Gastrocnemius medialis (tissue), 4 donors: ENCODE measurements at regions not wholly inside any gene's neighbourhood (a gene's known extent, or its start where the extent isn't known, plus 50 kb on each side); places are given as distances from the start of the nearest gene placed in this dataset.

Experiments used
- POLR2A ChIP-seq, 2 donors: fragments of 450-650 bp; IDR thresholded peaks; one replicate each; pipeline ENCODE4 v1.6.1; 2017; ENCODE audit warnings: antibody characterized with exemption in 2 of 2, mild to moderate bottlenecking in 2 of 2, moderate library complexity in 2 of 2
- TF ChIP-seq, protein P1 (sequence below), 5 experiments: fragments of 450-650 bp in 3 of 5; fragments of 200-600 bp in 2 of 5; sonication (generic) in 2 of 5; IDR thresholded peaks in 4 of 5; conservative IDR thresholded peaks in 1 of 5; 1 replicate in 4 of 5; 2 replicates in 1 of 5; pipeline ENCODE4 v1.5.1; 2016 to 2019; ENCODE audit warnings: antibody characterized with exemption in 5 of 5, mild to moderate bottlenecking in 3 of 5, moderate library complexity in 3 of 5

DNA sequence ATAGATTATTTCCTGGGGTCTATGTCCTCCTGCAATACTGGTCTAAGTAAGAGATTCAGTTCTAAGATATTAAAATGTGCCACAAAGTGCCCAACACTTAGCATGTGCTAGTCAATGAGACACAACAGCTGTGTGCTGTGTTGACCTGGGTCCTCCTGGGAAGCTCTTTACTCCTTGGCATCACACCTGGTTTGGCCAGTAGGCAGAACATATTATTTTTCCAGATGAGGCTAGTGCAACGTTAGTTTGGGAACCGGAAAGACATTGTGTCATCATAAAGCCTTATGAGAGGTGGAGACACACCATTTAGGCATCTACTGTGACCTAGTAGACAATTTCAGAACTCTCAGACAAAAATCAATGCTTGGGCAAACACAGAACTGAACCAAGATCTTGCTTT is 197.8 kb downstream of the MID1IP1 start:
- TF ChIP-seq, protein P1, sequence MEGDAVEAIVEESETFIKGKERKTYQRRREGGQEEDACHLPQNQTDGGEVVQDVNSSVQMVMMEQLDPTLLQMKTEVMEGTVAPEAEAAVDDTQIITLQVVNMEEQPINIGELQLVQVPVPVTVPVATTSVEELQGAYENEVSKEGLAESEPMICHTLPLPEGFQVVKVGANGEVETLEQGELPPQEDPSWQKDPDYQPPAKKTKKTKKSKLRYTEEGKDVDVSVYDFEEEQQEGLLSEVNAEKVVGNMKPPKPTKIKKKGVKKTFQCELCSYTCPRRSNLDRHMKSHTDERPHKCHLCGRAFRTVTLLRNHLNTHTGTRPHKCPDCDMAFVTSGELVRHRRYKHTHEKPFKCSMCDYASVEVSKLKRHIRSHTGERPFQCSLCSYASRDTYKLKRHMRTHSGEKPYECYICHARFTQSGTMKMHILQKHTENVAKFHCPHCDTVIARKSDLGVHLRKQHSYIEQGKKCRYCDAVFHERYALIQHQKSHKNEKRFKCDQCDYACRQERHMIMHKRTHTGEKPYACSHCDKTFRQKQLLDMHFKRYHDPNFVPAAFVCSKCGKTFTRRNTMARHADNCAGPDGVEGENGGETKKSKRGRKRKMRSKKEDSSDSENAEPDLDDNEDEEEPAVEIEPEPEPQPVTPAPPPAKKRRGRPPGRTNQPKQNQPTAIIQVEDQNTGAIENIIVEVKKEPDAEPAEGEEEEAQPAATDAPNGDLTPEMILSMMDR (IDR thresholded peaks at IDR 0.05 in 4 of 5, conservative IDR thresholded peaks at IDR 0.05 in 1 of 5): no peak
- TF ChIP-seq POLR2A (IDR thresholded peaks at IDR 0.05): no peak
